NCI-H146 treated with DMSO at 0.1 percent for 48 hours (cell line): ENCODE measurements at regions not wholly inside any gene's neighbourhood (a gene's known extent, or its start where the extent isn't known, plus 50 kb on each side); places are given as distances from the start of the nearest gene placed in this dataset.
"Not testable (repeated sequence)": the region's sequence is repeated elsewhere in the genome, so short reads cannot be mapped to it uniquely, and the experiment has no call there.

Experiments used
- DNase-seq: peaks from one replicate; lab custom pipeline; 2025; ENCODE audit not compliant: unreplicated experiment; lab: John Stamatoyannopoulos, UW

DNA sequence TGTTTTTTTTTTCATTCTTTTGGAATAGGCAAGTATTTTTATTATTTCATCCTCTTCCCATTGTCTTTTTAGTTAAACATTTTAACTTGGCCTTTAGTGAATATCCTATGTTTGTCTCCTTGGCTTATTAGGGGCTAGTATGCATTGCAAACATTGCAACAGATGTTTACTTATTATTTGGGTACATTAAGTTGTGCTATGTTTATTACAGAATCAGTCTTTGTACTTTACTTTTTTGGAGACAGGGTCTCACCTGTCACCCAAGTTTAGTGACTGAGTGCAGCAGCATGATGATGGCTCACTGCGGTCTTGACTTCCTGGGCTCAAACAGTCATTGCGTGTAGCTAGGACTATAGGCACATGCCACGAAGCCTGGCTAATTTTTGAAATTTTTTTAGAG, 51.1 kb upstream of the NUDT6 start:
- DNase-seq, result no peak

DNA sequence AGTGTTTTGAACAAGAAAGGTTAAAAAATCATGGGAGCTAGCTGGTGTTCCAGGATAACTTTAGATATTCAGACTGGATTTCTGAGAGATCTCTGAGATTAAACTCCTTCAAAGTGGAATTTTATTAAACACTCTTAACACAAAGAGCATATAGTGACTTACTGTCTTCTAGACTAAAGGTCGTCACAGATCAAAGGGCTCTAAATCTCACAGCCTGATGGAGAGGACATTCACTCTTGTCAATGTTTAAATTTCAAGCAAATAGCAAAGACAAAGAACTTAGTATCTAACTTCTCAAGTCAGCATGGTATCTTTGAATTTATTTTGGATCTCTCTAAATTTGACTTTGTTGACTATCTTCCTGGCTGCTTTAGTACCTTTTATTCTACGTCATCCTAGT, 53.7 kb upstream of the NUDT6 start:
- DNase-seq, result no peak

DNA sequence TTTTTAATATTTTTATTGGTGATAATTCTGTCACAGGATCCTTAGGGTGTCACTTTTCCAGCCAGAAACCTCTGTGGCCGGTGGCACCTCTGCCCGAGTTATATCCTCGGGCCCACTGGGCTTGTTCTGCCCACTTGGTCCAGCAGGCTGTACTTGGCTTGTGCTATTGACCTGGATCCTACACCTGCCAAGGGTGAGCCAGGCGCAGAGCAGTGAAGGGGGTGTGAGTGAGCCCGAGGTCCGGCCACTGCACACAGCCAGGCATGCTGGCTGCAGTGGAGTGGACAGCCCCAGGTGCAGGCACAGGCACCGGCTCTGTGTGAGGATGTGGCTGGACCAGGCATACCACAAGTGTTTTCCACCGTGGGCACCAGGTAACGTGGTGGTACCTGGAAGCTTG, 54.7 kb upstream of the NUDT6 start:
- DNase-seq, result no peak

DNA sequence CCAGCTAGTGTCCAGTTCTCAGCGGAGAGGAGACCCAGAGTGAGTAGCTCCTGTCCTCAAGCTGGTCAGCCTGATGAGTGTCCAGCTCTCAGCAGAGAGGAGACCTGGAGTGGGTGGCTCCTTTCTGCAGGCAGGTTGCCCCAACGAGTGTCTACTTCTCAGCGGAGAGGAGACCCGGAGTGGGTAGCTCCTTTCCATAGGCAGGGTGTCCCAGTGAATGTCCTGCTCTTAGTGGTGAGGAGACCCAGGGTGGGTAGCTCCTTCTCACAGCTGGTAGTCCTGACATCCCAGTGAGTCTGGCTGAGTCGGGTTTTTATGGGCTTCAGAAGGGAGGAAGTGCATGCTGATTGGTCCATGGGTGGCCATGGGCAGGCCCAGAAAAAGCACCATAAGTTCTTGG, 55.7 kb upstream of the NUDT6 start:
- no peak for DNase-seq

DNA sequence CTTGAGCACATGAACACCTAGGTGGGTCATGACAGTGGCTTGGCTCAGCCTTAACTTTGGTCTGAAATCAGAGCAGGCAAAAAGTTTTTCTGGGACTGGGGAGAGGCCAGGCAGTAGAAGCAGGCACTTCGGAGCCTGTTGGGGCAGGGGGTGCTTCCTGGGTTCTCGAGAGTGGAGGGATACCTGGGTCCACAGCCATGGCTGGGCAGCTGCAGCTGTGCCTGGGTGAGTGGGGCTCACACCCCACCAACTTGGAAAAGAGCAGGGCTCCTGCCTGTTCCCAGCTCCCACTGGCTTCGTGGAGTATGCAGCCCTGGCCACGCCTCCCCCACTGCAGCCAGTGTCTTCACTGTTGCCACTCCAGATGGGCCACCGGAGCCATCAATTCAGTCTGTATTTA, 56.4 kb upstream of the NUDT6 start:
- DNase-seq, result no peak

DNA sequence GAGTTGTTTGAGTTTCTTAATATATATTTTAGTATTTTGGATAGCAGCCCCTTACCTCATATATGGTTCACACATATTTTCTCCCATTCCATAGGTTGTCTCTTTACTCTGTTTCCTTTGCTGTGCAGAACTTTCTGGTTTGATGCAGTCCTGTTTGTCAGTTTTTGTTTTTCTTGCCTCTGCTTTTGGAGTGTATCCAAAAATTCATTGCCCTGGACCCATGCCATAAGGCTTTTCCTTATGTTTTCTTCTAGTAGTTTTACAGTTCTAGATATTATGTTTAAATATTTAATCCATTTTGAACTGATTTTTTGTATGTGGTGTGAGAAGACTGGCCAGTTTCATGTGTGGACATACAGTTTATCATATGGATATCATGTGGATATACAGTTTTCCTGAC, 58.5 kb upstream of the NUDT6 start:
- DNase-seq, result no peak

DNA sequence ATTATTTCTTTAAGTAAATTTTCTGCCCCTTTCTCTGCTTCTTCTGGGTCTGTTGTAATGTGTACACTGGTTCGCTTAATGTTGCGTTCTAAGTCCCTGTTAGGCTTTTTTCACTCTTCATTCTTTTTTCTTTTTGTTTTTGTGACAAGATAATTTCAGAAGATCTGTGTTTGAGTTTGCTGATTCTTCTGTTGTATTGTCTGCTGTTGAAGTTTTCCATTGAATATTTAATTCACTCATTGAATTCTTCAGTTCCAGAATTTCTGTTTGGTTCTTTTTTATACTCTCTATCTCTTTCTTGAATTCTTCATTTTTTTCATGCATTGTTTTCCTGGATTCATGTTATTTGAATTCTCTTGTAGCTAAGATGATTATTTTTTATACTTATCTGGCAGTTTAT, 66.3 kb upstream of the NUDT6 start:
- no peak for DNase-seq

DNA sequence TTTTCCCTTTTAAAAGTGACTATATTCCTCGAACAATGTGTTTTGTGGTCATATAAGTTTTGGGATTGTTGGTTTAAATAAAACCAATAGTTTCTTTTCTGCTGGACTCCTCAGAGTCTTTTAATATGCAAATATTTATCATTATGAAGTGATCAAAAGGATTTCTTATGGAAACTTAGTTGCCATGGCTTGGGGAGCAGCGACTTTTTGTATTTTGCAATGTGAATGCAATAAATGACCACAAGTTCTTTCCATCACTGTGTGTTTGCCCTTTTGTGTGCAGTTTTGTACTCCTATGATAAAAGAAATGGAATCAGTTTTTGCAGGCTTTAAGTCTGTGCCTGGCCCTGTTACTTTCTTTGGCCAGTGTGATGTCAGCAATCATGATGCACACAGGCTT, 68.5 kb upstream of the NUDT6 start:
- DNase-seq, result no peak

DNA sequence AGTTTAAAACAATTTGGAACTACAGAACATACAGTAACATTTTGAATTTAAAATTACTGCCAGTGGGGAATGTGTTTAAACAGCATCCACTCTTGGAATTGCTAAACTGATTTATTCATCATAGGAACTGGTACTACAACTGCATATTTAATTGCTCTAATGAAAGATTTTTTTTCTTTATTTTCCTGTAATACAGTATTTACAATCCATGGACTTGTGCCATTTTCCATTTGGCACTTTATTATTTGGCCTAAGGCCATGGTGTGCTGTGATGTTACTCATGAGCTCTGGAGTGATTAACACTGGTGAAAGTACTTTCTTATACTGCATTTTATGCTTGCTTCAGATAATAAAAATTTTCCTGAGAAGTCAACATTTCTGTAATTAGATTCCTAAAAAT, 69.7 kb upstream of the NUDT6 start:
- DNase-seq, result no peak

DNA sequence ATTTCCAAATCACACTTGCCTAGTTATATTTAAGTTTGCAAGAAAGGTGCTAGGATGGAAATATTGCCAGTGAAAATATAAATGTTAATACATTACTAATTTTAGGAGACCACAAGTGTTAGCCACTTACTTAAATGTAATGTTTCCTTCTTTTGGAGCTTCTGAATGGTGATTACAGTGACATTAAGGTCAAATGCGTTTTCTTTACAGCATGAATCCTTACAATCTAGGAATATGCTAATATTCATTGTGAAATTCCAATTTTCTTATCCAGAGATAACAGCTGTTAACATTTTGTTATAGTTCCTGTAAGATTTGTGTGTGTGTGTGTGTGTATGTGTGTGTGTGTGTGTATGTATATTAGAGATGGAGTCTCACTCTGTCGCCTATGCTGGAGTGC, 70.2 kb upstream of the NUDT6 start:
- no peak for DNase-seq

DNA sequence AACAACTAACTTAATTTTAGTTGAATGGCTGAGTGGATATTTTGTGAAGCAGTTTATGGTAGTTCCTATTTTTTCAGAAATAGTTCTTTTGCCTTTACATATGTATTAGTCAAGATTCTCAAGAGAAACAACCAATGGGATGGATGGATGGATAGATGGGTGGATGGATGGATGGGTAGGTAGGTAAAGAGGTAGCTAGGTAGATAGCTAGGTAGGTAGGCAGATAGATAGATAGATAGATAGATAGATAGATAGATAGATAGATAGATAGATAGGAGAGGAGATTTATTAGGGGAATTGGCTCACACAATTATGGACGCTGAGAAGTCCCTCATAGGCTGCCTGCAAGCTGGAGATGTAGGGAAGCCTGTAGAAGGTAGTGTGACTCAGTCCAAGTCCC, 74.0 kb upstream of the NUDT6 start:
- DNase-seq, result no peak

DNA sequence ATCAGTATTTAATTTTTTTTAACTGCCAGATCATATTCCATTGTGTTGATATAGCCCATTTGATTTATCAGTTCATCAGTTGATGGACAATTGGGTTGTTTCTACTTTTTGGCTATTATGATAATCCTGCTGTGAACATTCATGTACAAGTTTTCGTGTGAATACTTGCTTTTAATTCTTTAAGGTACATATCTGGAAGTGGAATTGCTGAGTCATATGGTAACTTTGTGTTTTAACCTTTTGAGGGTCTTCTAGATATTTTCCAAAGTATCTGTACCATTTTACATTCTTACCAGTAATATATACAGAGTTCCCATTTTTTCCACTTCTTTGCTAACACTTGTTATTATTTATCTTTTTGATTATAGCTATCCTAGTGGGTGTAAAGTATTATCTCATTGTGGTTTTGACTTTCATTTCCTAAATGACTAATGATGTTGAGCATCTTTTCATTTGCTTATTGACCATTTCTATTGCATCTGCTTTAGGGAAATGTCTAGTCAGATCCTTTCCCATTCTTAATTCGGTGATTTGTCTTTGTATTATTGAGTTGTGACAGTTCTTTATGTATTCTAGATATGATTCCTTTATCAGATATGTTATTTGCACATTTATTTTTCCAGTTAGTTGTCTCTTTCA, 75.2 kb upstream of the NUDT6 start:
- DNase-seq, result no peak

DNA sequence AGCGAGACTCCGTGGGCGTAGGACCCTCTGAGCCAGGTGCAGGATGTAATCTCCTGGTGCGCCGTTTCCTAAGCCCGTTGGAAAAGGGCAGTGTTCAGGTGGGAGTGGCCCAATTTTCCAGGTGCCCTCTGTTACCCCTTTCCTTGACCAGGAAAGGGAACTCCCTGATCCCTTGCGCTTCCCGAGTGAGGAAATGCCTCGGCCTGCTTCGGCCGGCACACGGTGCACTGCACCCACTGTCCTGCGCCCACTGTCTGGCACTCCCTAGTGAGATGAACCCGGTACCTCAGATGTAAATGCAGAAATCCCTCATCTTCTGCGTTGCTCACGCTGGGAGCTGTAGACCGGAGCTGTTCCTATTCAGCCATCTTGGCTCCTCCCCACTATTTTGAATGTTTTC, 81.7 kb upstream of the NUDT6 start:
- DNase-seq, result not testable (repeated sequence)

DNA sequence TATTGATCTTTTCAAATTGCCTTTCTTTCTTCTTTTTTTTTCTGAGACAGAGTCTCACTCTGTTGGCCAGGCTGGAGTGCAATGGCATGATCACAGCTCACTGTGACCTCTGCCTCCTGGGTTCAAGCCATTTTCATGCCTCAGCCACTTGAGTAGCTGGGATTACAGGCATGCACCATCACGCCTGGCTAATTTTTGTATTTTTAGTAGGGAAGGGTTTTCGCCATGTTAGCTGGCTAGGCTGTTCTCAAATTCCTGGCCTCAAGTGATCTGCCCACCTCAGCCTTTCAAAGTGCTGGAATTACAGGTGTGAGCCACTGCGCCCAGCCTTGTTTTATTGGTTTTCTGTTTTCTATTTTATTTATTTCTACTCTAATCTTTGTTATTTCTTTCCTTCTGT, 82.7 kb upstream of the NUDT6 start:
- not testable (repeated sequence) for DNase-seq

DNA sequence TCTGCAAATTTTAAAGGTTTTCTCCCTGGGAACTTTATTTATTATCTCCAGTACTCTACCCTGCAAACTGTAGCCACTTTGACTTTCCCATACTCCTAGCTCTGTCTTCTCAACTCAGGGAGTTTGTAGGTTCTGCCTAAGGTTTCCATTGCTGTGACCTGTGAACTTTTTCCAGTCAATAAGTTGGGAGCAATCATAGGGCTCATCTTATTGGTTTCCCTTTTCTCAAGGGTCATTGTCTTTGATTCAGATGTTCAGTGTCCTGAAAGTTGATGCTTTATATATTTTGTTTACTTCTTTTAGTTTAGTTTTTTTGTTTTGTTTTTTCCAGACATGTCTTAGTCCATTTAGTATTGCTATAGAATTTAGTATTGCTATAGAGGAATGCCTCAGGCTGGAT, 85.3 kb upstream of the NUDT6 start:
- no peak for DNase-seq

DNA sequence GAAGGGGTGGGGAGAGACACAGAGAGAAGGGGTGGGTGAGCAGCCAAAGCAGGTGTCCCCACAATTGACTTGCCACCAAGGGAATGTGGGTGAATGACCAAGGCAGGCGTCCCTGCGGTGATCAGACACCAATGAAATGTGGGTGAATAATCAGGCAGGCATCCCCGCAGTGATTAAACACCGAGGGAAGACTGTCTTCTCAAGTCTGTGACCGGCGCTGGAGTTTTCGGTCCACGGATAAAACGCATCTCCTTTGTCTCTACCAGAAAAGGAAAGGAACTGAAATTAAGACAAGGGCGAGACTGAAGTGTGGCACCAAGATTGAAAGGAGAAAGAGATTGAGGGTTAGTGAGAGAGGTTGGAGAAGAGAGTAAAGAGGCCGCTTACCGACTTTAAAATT, 90.0 kb upstream of the NUDT6 start:
- DNase-seq, result not testable (repeated sequence)

DNA sequence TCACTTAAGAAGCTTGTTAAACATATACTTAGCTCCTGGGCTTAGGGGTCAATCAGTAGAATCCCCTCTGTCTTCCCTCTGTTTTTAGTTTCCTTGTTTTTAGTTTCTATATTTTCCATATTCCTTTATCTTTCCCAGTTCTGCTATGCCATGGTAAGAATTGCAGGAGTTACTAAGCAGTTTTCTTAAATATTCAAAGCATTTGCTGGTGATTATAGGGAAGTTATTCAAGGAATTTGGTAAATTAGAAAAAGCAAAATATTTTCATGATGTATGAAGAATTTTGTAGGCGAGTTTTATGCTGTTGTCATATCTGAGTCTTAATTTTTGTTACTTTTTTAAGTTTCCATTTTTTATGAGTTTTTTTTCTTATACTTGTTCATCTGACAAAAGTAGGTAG, 91.6 kb upstream of the NUDT6 start:
- DNase-seq, result no peak

DNA sequence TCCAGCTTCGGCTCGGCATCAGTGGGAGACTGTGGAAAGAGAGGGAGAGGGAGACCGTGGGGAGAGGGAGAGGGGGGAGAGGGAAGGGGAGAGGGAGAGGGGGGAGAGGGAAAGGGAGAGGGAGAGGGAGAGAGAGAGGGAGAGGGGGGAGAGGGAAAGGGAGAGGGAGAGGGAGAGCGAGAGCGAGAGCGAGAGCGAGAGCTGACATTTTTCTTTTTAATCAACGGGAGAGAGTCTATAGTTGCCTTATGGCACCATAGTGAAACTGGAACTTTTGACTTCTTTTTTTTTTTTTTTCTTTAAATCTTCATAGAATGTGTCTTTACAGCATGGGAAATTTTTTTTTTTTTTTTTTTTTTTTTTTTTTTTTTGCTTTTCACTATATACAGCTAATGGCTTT, 94.7 kb upstream of the NUDT6 start:
- no peak for DNase-seq

DNA sequence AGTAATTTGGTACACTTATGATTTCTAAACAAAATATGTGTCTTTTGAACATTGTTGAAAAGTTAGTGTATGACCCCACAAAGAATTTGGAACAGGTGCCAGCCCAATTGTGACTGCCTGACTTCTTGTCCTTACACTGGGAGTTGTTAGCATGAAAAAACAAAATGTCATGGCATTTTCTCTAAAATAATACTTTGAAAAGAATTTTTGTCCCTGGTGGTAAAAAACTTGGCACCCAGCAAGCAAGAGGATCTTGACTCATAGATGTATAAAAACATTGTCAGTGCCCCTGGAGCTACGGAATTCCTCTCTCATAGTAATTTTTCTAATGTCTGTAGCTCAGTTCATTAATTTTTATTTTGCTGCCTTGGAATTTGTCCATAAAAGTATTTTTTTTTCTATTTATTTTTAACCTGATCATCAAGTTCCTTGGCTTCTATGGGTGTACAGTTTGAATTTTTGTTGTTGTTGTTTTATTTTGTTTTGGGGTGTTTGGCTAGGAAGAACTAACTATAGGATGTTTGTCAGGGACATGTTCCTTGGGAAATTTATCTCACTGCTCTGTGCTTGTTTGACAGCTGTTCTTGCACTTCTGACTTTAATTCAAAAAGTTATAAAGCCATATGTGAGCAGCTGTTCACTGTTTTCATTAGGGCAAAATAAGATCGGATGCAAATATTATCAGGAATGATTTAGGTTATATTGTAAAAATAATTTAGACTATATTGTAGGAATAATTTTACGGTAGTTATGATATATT, 95.4 kb upstream of the NUDT6 start:
- DNase-seq, result no peak

DNA sequence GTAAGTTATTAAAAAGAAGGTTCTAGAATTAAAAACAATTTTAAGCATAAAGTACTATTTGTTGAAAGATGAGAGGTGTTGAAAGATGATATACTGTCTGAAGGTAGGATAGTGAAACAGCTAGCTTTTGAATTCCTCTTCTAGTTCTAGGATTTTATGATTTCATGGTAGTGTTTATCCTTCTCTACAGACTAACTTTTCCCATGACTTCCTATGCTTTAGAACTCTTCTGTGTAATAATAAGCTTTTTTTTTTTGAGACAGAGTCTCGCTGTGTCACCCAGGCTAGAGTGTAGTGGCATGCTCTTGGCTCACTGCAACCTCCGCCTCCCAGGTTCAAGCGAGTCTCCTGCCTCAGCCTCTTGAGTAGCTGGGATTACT, 96.0 kb upstream of the NUDT6 start:
- no peak for DNase-seq

DNA sequence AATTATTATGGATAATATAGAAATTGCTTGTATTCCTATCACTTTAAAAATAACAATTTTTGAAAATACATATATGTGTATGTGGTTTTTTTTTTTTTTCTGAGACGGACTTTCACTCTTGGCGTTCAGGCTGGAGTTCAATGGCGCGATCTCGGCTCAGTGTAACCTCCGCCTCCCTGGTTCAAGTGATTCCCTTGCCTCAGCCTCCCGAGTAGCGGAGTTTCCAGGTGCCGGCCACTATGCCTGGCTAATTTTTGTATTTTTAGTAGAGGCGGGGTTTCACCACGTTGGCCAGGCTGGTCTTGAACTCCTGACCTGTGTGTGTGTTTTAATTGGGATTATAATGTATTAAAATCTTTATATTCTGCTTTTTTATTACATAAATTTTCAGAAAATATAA, 97.9 kb upstream of the NUDT6 start:
- no peak for DNase-seq

DNA sequence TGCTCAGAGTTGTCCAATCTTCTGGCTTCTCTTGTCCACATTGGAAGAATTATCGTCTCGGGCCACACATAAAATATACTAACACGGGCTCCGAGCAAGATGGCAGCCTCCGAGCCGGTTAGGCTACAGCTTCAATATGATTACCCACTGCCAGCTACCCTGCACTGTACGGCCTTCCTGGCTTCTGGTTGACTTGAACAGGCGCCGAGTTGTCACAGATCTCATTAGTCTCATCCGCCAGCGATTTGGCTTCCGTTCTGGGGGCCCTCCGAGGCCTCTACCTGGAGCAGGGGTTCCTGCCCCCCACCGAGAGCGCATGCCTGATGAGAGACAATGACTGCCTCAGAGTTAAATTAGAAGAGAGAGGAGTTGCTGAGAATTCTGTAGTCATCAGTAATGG, 101.2 kb upstream of the NUDT6 start:
- DNase-seq, result no peak

DNA sequence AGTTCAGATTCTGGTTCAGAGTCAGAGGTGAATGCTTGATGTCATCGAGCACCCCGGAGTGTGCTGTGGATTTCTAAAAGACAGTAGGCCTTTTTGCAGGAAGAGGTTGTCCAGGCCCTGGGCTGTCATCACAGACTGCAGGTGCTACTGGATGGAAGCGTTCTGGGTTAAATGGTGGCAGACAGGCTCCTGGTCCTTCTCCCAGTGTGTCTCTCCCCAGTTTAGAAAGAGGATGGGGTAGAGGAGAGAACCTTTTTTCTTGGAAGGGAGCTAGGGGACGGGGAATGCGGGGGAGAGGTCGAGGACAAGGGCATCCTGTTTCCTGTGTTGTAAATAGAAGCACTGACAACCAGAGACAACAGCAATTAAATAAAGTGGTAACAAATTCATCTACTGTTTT, 102.3 kb upstream of the NUDT6 start:
- DNase-seq, result no peak
